Islet precursor cell (in vitro differentiated cells): ENCODE measurements at regions not wholly inside any gene's neighbourhood (a gene's known extent, or its start where the extent isn't known, plus 50 kb on each side); places are given as distances from the start of the nearest gene placed in this dataset.
A peak's percentile ranks its signal among the peaks of the same experiment; 100 is the strongest.

Experiments
- DNase-seq: peaks from one replicate; pipeline ENCODE4 v3.0.0-alpha.2; 2018

GRCh38 chr5:96243862-96244261 is 189.2 kb downstream of the PCSK1 start:
- DNase-seq = no peak

- DNase-seq = no peak
Observed at GRCh38 chr5:96243203-96243602, 189.8 kb downstream of the PCSK1 start.

- DNase-seq = no peak
Observed at GRCh38 chr5:96242571-96242970, 190.5 kb downstream of the PCSK1 start.

GRCh38 chr5:96236831-96237230 is 196.2 kb downstream of the PCSK1 start:
- DNase-seq = no peak

GRCh38 chr5:96236051-96236450 is 197.0 kb downstream of the PCSK1 start:
- DNase-seq = no peak

GRCh38 chr5:96235008-96235910 is 197.8 kb downstream of the PCSK1 start:
- DNase-seq = no peak

- no peak for DNase-seq
Observed at GRCh38 chr5:96232602-96233001, 200.4 kb downstream of the PCSK1 start.

- DNase-seq = no peak
Observed at GRCh38 chr5:96229188-96229587, 203.9 kb downstream of the PCSK1 start.

- DNase-seq = no peak
Observed at GRCh38 chr5:96228408-96228807, 204.6 kb downstream of the PCSK1 start.

GRCh38 chr5:96227957-96228356 is 205.1 kb downstream of the PCSK1 start:
- no peak for DNase-seq

- no peak for DNase-seq
Observed at GRCh38 chr5:96226941-96227552, 206.0 kb downstream of the PCSK1 start.

- DNase-seq = no peak
Observed at GRCh38 chr5:96222129-96222528, 210.9 kb downstream of the PCSK1 start.

- DNase-seq = no peak
Observed at GRCh38 chr5:96220610-96221390, 212.2 kb downstream of the PCSK1 start.

- peak; percentile 54 for DNase-seq
Observed at GRCh38 chr5:96219580-96220281, 213.3 kb downstream of the PCSK1 start.

- DNase-seq = no peak
Observed at GRCh38 chr5:96218653-96219052, 214.4 kb downstream of the PCSK1 start.

- DNase-seq = no peak
Observed at GRCh38 chr5:96214442-96215197, 218.4 kb downstream of the PCSK1 start.

- no peak for DNase-seq
Observed at GRCh38 chr5:96209829-96210228, 223.2 kb downstream of the PCSK1 start.

GRCh38 chr5:96207420-96207819 is 225.6 kb downstream of the PCSK1 start:
- DNase-seq = no peak

- DNase-seq = no peak
Observed at GRCh38 chr5:96203761-96204160, 229.3 kb downstream of the PCSK1 start.

GRCh38 chr5:96201503-96201902 is 231.5 kb downstream of the PCSK1 start:
- no peak for DNase-seq

- no peak for DNase-seq
Observed at GRCh38 chr5:96200641-96201040, 232.4 kb downstream of the PCSK1 start.

- DNase-seq = no peak
Observed at GRCh38 chr5:96199713-96200183, 233.3 kb downstream of the PCSK1 start.
